ENCODE measurements at regions not wholly inside any gene's neighbourhood (a gene's known extent, or its start where the extent isn't known, plus 50 kb on each side); places are given as distances from the start of the nearest gene placed in this dataset.

- BruUV-seq (replicated peaks): no TSS peak
- ChIA-PET POLR2A (no interaction called here), CTCF (no interaction called here)
Measured at GRCh38 chr4:158420782-158421181, 100.9 kb upstream of the RXFP1 start.

GRCh38 chr4:158422546-158422945, 99.1 kb upstream of the RXFP1 start:
- peaks cover 3% of the 10 kb centered on the region for H3K27me3 Mint-ChIP-seq (ENCODE audit: insufficient read depth, unreplicated experiment)
- no peaks in the 10 kb centered on the region for H3K36me3 Mint-ChIP-seq (ENCODE audit: insufficient read depth, unreplicated experiment)
- no peaks in the 10 kb centered on the region for H3K4me1 Mint-ChIP-seq (ENCODE audit: low read depth, unreplicated experiment)
- TF ChIP-seq CTCF (IDR thresholded peaks at IDR 0.05; ENCODE audit: insufficient read depth in 1 of 2, low read depth in 1 of 2, low read length in 1 of 2, severe bottlenecking in 1 of 2, unreplicated experiment in 1 of 2): no peak
- Histone ChIP-seq H3K36me3 (ENCODE audit: control insufficient read depth, insufficient read depth, low read length) (no peaks in the 10 kb centered on the region), H3K9me3 (no peaks in the 10 kb centered on the region), H3K4me3 (ENCODE audit: low read depth, low read length) (no peak overlapping the region), H3K4me1 (no peaks in the 10 kb centered on the region), H3K27me3 (replicated peaks; ENCODE audit: control insufficient read depth, insufficient read depth, low read length) (no peaks in the 10 kb centered on the region)
- POLR2A ChIA-PET: no interaction called here
- intact Hi-C loops (cut with micrococcal nuclease; ENCODE audit: unreplicated experiment): no loop called here
- no peaks in the 10 kb centered on the region for H3K9me3 Mint-ChIP-seq (ENCODE audit: unreplicated experiment)
- CTCF ChIA-PET: no interaction called here
- no peak overlapping the region for H3K27ac Mint-ChIP-seq (ENCODE audit: unreplicated experiment)
- BruUV-seq (replicated peaks): no TSS peak
- no peak overlapping the region for H3K4me3 Mint-ChIP-seq (ENCODE audit: unreplicated experiment)
- DNase-seq: no peak

More at GRCh38 chr4:158420782-158421181, 100.9 kb upstream of the RXFP1 start:
- H3K36me3 Mint-ChIP-seq (ENCODE audit: insufficient read depth, unreplicated experiment): no peaks in the 10 kb centered on the region
- H3K27me3 Mint-ChIP-seq (ENCODE audit: insufficient read depth, unreplicated experiment): peaks cover 5% of the 10 kb centered on the region
- H3K27ac Mint-ChIP-seq (ENCODE audit: unreplicated experiment): no peak overlapping the region
- no peak for DNase-seq
- no peak for TF ChIP-seq CTCF (IDR thresholded peaks at IDR 0.05; ENCODE audit: insufficient read depth in 1 of 2, low read depth in 1 of 2, low read length in 1 of 2, severe bottlenecking in 1 of 2, unreplicated experiment in 1 of 2)
- intact Hi-C loops (cut with micrococcal nuclease; ENCODE audit: unreplicated experiment): no loop called here
- Histone ChIP-seq H3K9me3 (no peaks in the 10 kb centered on the region), H3K27me3 (replicated peaks; ENCODE audit: control insufficient read depth, insufficient read depth, low read length) (no peaks in the 10 kb centered on the region), H3K4me1 (no peaks in the 10 kb centered on the region), H3K36me3 (ENCODE audit: control insufficient read depth, insufficient read depth, low read length) (no peaks in the 10 kb centered on the region), H3K4me3 (ENCODE audit: low read depth, low read length) (no peak overlapping the region)
- H3K4me1 Mint-ChIP-seq (ENCODE audit: low read depth, unreplicated experiment): no peaks in the 10 kb centered on the region
- H3K4me3 Mint-ChIP-seq (ENCODE audit: unreplicated experiment): no peak overlapping the region
- H3K9me3 Mint-ChIP-seq (ENCODE audit: unreplicated experiment): no peaks in the 10 kb centered on the region

GRCh38 chr4:158428242-158428641, 93.4 kb upstream of the RXFP1 start:
- no peaks in the 10 kb centered on the region for H3K4me1 ChIP-seq
- H3K27me3 ChIP-seq (replicated peaks; ENCODE audit: control insufficient read depth, insufficient read depth, low read length): no peaks in the 10 kb centered on the region
- no peak overlapping the region for H3K4me3 ChIP-seq (ENCODE audit: low read depth, low read length)
- H3K9me3 ChIP-seq: no peaks in the 10 kb centered on the region
- Mint-ChIP-seq H3K4me1 (ENCODE audit: low read depth, unreplicated experiment) (no peaks in the 10 kb centered on the region), H3K4me3 (ENCODE audit: unreplicated experiment) (no peak overlapping the region), H3K9me3 (ENCODE audit: unreplicated experiment) (no peaks in the 10 kb centered on the region), H3K27ac (ENCODE audit: unreplicated experiment) (no peak overlapping the region), H3K36me3 (ENCODE audit: insufficient read depth, unreplicated experiment) (no peaks in the 10 kb centered on the region), H3K27me3 (ENCODE audit: insufficient read depth, unreplicated experiment) (peaks cover 4% of the 10 kb centered on the region)
- ChIA-PET CTCF (no interaction called here), POLR2A (no interaction called here)
- no peak for DNase-seq
- intact Hi-C loops (cut with micrococcal nuclease; ENCODE audit: unreplicated experiment): no loop called here
- BruUV-seq (replicated peaks): no TSS peak
- H3K36me3 ChIP-seq (ENCODE audit: control insufficient read depth, insufficient read depth, low read length): no peaks in the 10 kb centered on the region
- TF ChIP-seq CTCF (IDR thresholded peaks at IDR 0.05; ENCODE audit: insufficient read depth in 1 of 2, low read depth in 1 of 2, low read length in 1 of 2, severe bottlenecking in 1 of 2, unreplicated experiment in 1 of 2): no peak
